ENCODE measurements at regions not wholly inside any gene's neighbourhood (a gene's known extent, or its start where the extent isn't known, plus 50 kb on each side); places are given as distances from the start of the nearest gene placed in this dataset.

GRCh38 chr5:145548097-145548496 lies 287.0 kb downstream of the PRELID2 start:
- TF ChIP-seq, protein P1, sequence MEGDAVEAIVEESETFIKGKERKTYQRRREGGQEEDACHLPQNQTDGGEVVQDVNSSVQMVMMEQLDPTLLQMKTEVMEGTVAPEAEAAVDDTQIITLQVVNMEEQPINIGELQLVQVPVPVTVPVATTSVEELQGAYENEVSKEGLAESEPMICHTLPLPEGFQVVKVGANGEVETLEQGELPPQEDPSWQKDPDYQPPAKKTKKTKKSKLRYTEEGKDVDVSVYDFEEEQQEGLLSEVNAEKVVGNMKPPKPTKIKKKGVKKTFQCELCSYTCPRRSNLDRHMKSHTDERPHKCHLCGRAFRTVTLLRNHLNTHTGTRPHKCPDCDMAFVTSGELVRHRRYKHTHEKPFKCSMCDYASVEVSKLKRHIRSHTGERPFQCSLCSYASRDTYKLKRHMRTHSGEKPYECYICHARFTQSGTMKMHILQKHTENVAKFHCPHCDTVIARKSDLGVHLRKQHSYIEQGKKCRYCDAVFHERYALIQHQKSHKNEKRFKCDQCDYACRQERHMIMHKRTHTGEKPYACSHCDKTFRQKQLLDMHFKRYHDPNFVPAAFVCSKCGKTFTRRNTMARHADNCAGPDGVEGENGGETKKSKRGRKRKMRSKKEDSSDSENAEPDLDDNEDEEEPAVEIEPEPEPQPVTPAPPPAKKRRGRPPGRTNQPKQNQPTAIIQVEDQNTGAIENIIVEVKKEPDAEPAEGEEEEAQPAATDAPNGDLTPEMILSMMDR (IDR thresholded peaks at IDR 0.05; ENCODE audit: insufficient read depth, low read depth, low read length), result no peak
- no peak for TF ChIP-seq EZH2 (IDR thresholded peaks at IDR 0.05; ENCODE audit: insufficient read depth, low read length)

All from astrocyte (in vitro differentiated cells and primary cell).